Left ventricle myocardium inferior (tissue), 1 donor: ENCODE measurements at regions not wholly inside any gene's neighbourhood (a gene's known extent, or its start where the extent isn't known, plus 50 kb on each side); places are given as distances from the start of the nearest gene placed in this dataset.

Source experiments
- DNase-seq: peaks from one replicate; pipeline ENCODE4 v3.0.0-alpha.2; 2020
- H3K27ac ChIP-seq: fragments of 200-600 bp; replicated peaks from 2 replicates; pipeline ENCODE4 v1.8.0; 2021
- H3K27me3 ChIP-seq: fragments of 200-600 bp; 2 replicates; pipeline ENCODE4 v1.8.0; 2021; ENCODE audit warnings: low read depth
- H3K36me3 ChIP-seq: fragments of 200-600 bp; 2 replicates; pipeline ENCODE4 v1.8.0; 2021
- H3K4me1 ChIP-seq: fragments of 200-600 bp; 2 replicates; pipeline ENCODE4 v1.8.0; 2021
- H3K4me3 ChIP-seq: fragments of 200-600 bp; 2 replicates; pipeline ENCODE4 v1.8.0; 2021; ENCODE audit warnings: mild to moderate bottlenecking, moderate library complexity
- H3K9me3 ChIP-seq: fragments of 200-600 bp; replicated peaks from 2 replicates; pipeline ENCODE4 v1.8.0; 2021
- intact Hi-C: fragments of 100-400 bp; cut with micrococcal nuclease; formaldehyde crosslinking; loops from one replicate; pipeline ENCODE4 v1.11.0; 2022
- TF ChIP-seq, protein P1 (sequence below): fragments of 200-600 bp; IDR thresholded peaks from 2 replicates; pipeline ENCODE4 v1.8.0; 2021; ENCODE audit warnings: antibody characterized with exemption, mild to moderate bottlenecking, borderline replicate concordance
- donor health status: DM: no; HTN: yes; CAD: no; lungs with severe emphysema.

DNA sequence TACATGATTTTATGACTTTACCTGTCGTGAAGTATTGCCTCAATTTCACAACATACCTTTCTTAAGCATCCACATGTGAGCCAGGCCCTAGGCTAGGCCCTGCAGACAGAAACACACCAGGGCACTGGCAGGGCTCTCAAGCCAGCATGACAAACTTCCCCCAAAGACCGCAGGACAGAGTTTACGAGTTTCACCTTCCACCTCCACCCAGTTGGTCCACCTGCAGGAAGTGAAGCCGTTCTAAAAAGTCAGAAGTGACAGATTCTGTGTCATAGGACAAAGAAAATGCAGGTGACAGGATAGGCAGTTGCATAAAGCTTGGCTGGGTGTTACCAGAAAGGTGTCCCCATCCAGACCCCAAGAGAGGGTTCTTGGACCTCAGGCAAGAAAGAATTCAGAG lies 382.3 kb downstream of the PCNX1 start:
- H3K27ac ChIP-seq, result no peak overlapping the region

DNA sequence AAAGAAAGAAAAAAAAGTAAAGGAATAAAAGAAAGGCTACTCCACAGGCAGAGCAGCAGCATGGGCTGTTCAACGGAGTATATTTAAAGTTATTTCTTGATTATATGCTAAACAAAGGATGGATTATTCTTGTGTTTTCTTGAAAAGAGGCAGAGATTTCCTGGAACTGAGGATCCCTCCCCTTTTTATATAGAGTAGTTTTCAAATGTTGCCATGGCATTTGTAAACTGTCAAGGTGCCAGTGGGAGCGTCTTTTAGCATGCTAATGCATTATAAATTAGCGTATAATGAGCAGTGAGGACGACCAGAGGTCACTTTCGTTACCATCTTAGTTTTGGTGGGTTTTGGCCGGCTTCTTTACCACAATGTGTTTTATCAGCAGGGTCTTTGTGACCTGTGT lies 383.0 kb downstream of the PCNX1 start:
- peaks cover 9% of the 10 kb centered on the region for H3K9me3 ChIP-seq
- TF ChIP-seq, protein P1, sequence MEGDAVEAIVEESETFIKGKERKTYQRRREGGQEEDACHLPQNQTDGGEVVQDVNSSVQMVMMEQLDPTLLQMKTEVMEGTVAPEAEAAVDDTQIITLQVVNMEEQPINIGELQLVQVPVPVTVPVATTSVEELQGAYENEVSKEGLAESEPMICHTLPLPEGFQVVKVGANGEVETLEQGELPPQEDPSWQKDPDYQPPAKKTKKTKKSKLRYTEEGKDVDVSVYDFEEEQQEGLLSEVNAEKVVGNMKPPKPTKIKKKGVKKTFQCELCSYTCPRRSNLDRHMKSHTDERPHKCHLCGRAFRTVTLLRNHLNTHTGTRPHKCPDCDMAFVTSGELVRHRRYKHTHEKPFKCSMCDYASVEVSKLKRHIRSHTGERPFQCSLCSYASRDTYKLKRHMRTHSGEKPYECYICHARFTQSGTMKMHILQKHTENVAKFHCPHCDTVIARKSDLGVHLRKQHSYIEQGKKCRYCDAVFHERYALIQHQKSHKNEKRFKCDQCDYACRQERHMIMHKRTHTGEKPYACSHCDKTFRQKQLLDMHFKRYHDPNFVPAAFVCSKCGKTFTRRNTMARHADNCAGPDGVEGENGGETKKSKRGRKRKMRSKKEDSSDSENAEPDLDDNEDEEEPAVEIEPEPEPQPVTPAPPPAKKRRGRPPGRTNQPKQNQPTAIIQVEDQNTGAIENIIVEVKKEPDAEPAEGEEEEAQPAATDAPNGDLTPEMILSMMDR, result no peak
- intact Hi-C loops, result no loop called here
- no peaks in the 10 kb centered on the region for H3K4me1 ChIP-seq
- H3K27ac ChIP-seq, result no peak overlapping the region
- H3K27me3 ChIP-seq, result peaks cover 14% of the 10 kb centered on the region
- no peaks in the 10 kb centered on the region for H3K36me3 ChIP-seq
- no peak for DNase-seq
- no peak overlapping the region for H3K4me3 ChIP-seq

More for the DNA sequence above, 382.3 kb downstream of the PCNX1 start:
- TF ChIP-seq, protein P1, result no peak
- Histone ChIP-seq H3K4me3 (no peak overlapping the region), H3K36me3 (no peaks in the 10 kb centered on the region), H3K4me1 (no peaks in the 10 kb centered on the region), H3K27me3 (peaks cover 14% of the 10 kb centered on the region), H3K9me3 (peaks cover 16% of the 10 kb centered on the region)
- no peak for DNase-seq
- intact Hi-C loops, result no loop called here

DNA sequence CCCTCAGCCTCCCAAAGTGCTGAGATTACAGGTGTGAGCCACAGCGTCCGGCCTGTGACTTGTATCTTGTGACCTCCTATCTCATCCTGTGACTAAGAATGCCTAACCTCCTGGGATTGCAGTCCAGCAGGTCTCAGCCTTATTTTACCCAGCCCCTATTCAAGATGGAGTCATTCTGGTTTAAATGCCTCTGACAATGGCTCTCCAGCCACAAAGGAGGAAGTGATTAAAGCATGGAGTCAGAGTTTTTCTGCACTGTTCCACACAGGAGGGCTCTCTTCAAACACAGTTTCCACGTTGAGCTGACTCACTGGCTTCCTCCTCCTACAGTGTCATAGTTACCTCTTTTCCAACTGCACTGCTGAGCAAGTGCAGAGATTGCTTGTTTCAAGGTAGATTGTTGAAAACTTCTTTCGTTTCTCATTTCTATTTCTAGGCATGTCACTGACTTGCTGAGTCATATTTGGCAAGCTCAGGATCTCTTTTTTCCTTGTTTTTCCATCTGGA lies 383.8 kb downstream of the PCNX1 start:
- no peaks in the 10 kb centered on the region for H3K36me3 ChIP-seq
- H3K9me3 ChIP-seq, result peaks cover 1% of the 10 kb centered on the region
- no peak overlapping the region for H3K4me3 ChIP-seq
- intact Hi-C loops, result no loop called here
- TF ChIP-seq, protein P1, result no peak
- H3K27ac ChIP-seq, result no peak overlapping the region
- no peaks in the 10 kb centered on the region for H3K4me1 ChIP-seq
- H3K27me3 ChIP-seq, result peaks cover 14% of the 10 kb centered on the region
- no peak for DNase-seq

DNA sequence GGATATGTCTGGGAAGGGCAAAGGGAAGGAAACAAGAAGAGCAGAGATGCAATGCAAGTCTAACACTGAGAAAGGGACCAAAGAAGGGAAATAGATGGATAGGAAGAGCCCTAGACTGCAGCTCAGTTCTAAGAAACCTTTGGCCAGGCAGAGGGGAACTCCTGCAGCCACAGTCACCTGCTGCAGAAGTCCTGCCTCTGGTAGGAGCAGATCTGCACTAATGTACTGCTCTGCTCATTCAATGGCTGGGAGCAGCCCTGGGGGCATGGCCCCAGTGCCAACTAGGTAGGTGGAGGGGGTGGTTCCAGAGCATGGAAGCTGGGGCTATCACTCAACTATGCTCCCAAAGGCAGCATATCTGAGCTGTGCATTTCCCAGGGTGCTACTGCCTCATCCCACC lies 388.9 kb downstream of the PCNX1 start:
- H3K36me3 ChIP-seq, result no peaks in the 10 kb centered on the region
- DNase-seq, result no peak
- H3K4me3 ChIP-seq, result no peak overlapping the region
- no peaks in the 10 kb centered on the region for H3K4me1 ChIP-seq
- no peaks in the 10 kb centered on the region for H3K27me3 ChIP-seq
- TF ChIP-seq, protein P1, result no peak
- intact Hi-C loops, result no loop called here
- H3K9me3 ChIP-seq, result no peaks in the 10 kb centered on the region
- H3K27ac ChIP-seq, result no peak overlapping the region

DNA sequence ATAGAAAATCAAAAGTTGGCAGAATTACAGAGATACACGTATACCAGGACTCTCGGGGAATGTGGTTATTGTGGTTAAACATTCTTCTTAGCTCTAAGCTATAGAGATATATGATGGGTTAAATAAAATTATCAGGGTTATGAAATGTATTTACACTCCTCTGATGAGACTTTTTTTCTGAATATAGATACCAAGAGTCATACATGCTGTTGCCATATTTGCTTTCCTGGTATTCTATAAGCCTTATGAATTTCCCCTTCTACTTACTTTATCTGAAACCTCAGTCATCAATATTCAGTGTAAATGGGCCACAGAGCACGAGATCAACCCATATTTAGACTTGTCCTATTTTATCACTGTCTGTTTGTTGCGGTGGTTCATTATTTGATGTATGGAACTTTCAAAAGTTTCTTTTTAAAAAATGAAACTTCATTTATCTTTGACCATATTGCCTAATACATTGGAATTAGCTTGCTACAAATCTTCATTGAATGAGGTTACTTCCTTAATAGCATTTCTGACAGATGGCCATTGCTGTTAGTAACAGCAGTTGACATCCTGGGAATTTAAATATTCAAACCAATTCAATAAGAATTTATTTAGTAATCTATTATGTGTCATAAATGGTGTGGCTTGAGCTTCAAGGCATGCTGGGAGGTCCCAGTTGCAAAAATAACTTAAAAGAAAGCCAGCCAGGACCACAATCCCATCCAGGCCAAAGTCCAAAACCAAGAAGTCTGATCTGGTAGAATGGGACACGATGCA lies 393.5 kb downstream of the PCNX1 start:
- no peaks in the 10 kb centered on the region for H3K27me3 ChIP-seq
- no peak for DNase-seq
- no peaks in the 10 kb centered on the region for H3K36me3 ChIP-seq
- TF ChIP-seq, protein P1, result no peak
- no peaks in the 10 kb centered on the region for H3K4me1 ChIP-seq
- intact Hi-C loops, result no loop called here
- no peak overlapping the region for H3K27ac ChIP-seq
- peaks cover 21% of the 10 kb centered on the region for H3K9me3 ChIP-seq
- H3K4me3 ChIP-seq, result no peak overlapping the region
